Neutrophil (primary cell): ENCODE measurements at regions not wholly inside any gene's neighbourhood (a gene's known extent, or its start where the extent isn't known, plus 50 kb on each side); places are given as distances from the start of the nearest gene placed in this dataset.

ENCODE experiments used
- H3K27ac ChIP-seq: fragments of 200-600 bp; sonication (generic); 2 replicates; pipeline ENCODE4 v1.5.1; 2016; ENCODE audit warnings: mild to moderate bottlenecking, moderate library complexity
- H3K27me3 ChIP-seq: fragments of 200-600 bp; sonication (generic); 2 replicates; pipeline ENCODE4 v1.6.0; 2016; ENCODE audit warnings: mild to moderate bottlenecking
- H3K36me3 ChIP-seq: fragments of 200-600 bp; sonication (generic); 2 replicates; pipeline ENCODE4 v1.5.1; 2017
- H3K4me1 ChIP-seq, 2 experiments: fragments of 200-600 bp in 1 of 2; sonication (generic) in 1 of 2; 1 replicate in 1 of 2; 2 replicates in 1 of 2; pipeline versions ENCODE4 v1.5.1 to v1.6.1; 2013 to 2016; ENCODE audit warnings: low read depth in 1 of 2, low read length in 1 of 2, mild to moderate bottlenecking in 1 of 2, moderate library complexity in 1 of 2; ENCODE audit not compliant: control insufficient read depth in 1 of 2, insufficient read depth in 1 of 2
- H3K4me3 ChIP-seq, 2 experiments: fragments of 200-600 bp in 1 of 2; sonication (generic) in 1 of 2; 1 replicate in 1 of 2; 2 replicates in 1 of 2; pipeline ENCODE4 v1.5.1; 2013 to 2016; ENCODE audit warnings: low read depth in 1 of 2, low read length in 1 of 2, mild to moderate bottlenecking in 1 of 2, moderate library complexity in 1 of 2
- H3K9me3 ChIP-seq: fragments of 200-600 bp; sonication (generic); 2 replicates; pipeline ENCODE4 v1.5.1; 2016
- TF ChIP-seq, protein P1 (sequence below): fragments of 200-600 bp; sonication (generic); IDR thresholded peaks from 2 replicates; pipeline ENCODE4 v1.5.1; 2016; ENCODE audit warnings: antibody characterized with exemption

DNA sequence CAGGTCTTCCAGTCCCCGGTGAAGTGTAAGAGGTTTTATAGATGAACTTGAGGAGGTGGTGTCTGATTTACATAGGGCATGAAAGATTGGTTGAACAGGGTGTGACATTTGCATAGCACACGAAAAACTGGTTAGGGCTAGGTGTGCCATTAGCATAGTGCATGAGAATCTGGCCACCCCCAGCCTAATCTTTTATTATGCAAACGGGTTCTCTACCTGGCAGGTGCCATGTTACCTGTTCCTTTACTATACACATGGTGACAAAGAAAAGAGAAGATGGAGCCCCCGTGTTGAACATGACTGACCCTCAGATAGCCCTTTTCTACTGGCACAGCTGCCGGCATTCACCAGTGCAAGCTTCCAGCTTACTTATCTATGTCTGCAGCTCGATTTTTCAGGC lies 71.0 kb downstream of the UCHL1 start:
- Histone ChIP-seq H3K36me3 (no peaks in the 10 kb centered on the region), H3K27ac (no peak overlapping the region), H3K27me3 (no peaks in the 10 kb centered on the region), H3K4me1 (no peaks in the 10 kb centered on the region), H3K4me3 (no peak overlapping the region), H3K9me3 (no peaks in the 10 kb centered on the region)
- TF ChIP-seq, protein P1, sequence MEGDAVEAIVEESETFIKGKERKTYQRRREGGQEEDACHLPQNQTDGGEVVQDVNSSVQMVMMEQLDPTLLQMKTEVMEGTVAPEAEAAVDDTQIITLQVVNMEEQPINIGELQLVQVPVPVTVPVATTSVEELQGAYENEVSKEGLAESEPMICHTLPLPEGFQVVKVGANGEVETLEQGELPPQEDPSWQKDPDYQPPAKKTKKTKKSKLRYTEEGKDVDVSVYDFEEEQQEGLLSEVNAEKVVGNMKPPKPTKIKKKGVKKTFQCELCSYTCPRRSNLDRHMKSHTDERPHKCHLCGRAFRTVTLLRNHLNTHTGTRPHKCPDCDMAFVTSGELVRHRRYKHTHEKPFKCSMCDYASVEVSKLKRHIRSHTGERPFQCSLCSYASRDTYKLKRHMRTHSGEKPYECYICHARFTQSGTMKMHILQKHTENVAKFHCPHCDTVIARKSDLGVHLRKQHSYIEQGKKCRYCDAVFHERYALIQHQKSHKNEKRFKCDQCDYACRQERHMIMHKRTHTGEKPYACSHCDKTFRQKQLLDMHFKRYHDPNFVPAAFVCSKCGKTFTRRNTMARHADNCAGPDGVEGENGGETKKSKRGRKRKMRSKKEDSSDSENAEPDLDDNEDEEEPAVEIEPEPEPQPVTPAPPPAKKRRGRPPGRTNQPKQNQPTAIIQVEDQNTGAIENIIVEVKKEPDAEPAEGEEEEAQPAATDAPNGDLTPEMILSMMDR = no peak

GRCh38 chr4:41329361-41329760 lies 72.6 kb downstream of the UCHL1 start:
- no peaks in the 10 kb centered on the region for H3K36me3 ChIP-seq
- TF ChIP-seq, protein P1 = no peak
- H3K9me3 ChIP-seq = no peaks in the 10 kb centered on the region
- no peaks in the 10 kb centered on the region for H3K4me1 ChIP-seq
- no peak overlapping the region for H3K4me3 ChIP-seq
- H3K27me3 ChIP-seq = no peaks in the 10 kb centered on the region
- no peak overlapping the region for H3K27ac ChIP-seq

DNA sequence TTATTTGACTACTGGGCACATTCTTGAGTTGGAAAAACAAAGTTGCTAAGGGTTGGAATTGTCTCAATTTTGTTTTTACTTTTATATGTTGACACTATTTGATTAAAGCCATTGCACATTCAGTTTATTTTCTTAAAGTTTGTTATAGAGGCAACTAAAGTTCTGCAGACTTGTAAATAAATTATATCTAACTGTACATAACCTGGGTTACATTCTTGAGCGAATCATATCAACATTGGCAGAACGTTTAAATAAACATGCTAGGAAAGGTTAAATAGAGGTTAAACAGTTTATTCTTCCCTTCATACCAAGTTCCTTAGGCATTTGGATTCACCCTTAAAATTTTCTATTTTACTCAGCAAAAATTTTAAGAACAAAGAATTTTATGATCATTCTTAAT lies 74.5 kb downstream of the UCHL1 start:
- TF ChIP-seq, protein P1 = no peak
- H3K27me3 ChIP-seq = no peaks in the 10 kb centered on the region
- no peaks in the 10 kb centered on the region for H3K4me1 ChIP-seq
- H3K4me3 ChIP-seq = no peak overlapping the region
- H3K36me3 ChIP-seq = no peaks in the 10 kb centered on the region
- H3K9me3 ChIP-seq = no peaks in the 10 kb centered on the region
- no peak overlapping the region for H3K27ac ChIP-seq

DNA sequence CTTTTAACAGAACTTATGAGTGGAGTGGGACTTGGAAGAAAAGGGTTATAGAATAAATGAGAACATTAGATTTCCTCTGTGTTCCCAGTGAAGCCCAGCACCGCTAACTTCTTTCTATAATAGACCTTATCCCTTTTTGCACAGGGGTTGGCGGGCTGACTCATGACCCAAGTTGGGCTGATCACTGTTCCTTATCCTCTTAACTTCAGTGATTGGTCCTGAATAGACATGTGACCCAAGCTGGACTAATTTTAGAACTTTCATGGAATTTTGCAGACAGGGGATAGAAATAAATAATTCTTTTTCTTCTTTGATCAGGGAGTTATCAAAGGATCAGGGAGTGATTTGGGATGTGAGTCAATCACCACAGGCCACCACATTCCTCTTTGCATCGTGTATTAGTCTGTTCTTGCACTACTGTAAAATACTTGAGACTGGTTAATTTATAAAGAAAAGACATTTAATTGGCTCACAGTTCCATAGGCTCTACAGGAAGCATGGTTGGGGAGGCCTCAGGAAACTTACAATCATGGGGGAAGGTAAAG lies 75.9 kb downstream of the UCHL1 start:
- TF ChIP-seq, protein P1 = no peak
- Histone ChIP-seq H3K9me3 (no peaks in the 10 kb centered on the region), H3K36me3 (no peaks in the 10 kb centered on the region), H3K4me1 (no peaks in the 10 kb centered on the region), H3K27me3 (no peaks in the 10 kb centered on the region), H3K27ac (no peak overlapping the region), H3K4me3 (no peak overlapping the region)

- Histone ChIP-seq H3K27ac (no peak overlapping the region), H3K4me1 (no peaks in the 10 kb centered on the region), H3K36me3 (no peaks in the 10 kb centered on the region), H3K9me3 (no peaks in the 10 kb centered on the region), H3K4me3 (no peak overlapping the region), H3K27me3 (no peaks in the 10 kb centered on the region)
- TF ChIP-seq, protein P1 = no peak
Observed at GRCh38 chr4:41334182-41334581, 77.5 kb downstream of the UCHL1 start.
